GM21825 (cell line): ENCODE measurements at regions not wholly inside any gene's neighbourhood (a gene's known extent, or its start where the extent isn't known, plus 50 kb on each side); places are given as distances from the start of the nearest gene placed in this dataset.

ENCODE experiments used
- ATAC-seq: cut with Tn5 transposase; IDR thresholded peaks from one replicate; pipeline ENCODE4 v1.9.1; 2021; ENCODE audit warnings: mild to moderate bottlenecking, moderate library complexity; ENCODE audit not compliant: unreplicated experiment

GRCh38 chr16:79691007-79691406, 90.5 kb upstream of the MAF start:
- ATAC-seq: no peak

GRCh38 chr16:79690159-79690558, 89.6 kb upstream of the MAF start:
- no peak for ATAC-seq

- ATAC-seq: no peak
Observed at GRCh38 chr16:79687249-79688130, 87.0 kb upstream of the MAF start.

GRCh38 chr16:79685871-79686270, 85.3 kb upstream of the MAF start:
- no peak for ATAC-seq

- ATAC-seq: no peak
Observed at GRCh38 chr16:79679334-79679733, 78.8 kb upstream of the MAF start.

GRCh38 chr16:79677799-79678530, 77.4 kb upstream of the MAF start:
- ATAC-seq: no peak

GRCh38 chr16:79673635-79674034, 73.1 kb upstream of the MAF start:
- no peak for ATAC-seq

GRCh38 chr16:79672524-79672923, 72.0 kb upstream of the MAF start:
- ATAC-seq: no peak

GRCh38 chr16:79668502-79668901, 68.0 kb upstream of the MAF start:
- ATAC-seq: no peak

GRCh38 chr16:79665970-79666369, 65.4 kb upstream of the MAF start:
- ATAC-seq: no peak

- ATAC-seq: no peak
Observed at GRCh38 chr16:79664407-79664806, 63.9 kb upstream of the MAF start.

GRCh38 chr16:79662669-79663313, 62.3 kb upstream of the MAF start:
- ATAC-seq: no peak

GRCh38 chr16:79662122-79662521, 61.6 kb upstream of the MAF start:
- ATAC-seq: no peak

- no peak for ATAC-seq
Observed at GRCh38 chr16:79661578-79661977, 61.0 kb upstream of the MAF start.

- no peak for ATAC-seq
Observed at GRCh38 chr16:79659344-79659743, 58.8 kb upstream of the MAF start.

GRCh38 chr16:79658301-79659033, 57.9 kb upstream of the MAF start:
- no peak for ATAC-seq

GRCh38 chr16:79656553-79657115, 56.1 kb upstream of the MAF start:
- ATAC-seq: no peak

- ATAC-seq: no peak
Observed at GRCh38 chr16:79653373-79653891, 52.9 kb upstream of the MAF start.

- no peak for ATAC-seq
Observed at GRCh38 chr16:79651363-79651762, 50.8 kb upstream of the MAF start.
